GM18907 (cell line): ENCODE measurements at regions not wholly inside any gene's neighbourhood (a gene's known extent, or its start where the extent isn't known, plus 50 kb on each side); places are given as distances from the start of the nearest gene placed in this dataset.

Experiments
- ATAC-seq: cut with Tn5 transposase; IDR thresholded peaks from one replicate; pipeline ENCODE4 v1.9.1; 2021; ENCODE audit warnings: mild to moderate bottlenecking, moderate library complexity; ENCODE audit not compliant: unreplicated experiment

GRCh38 chr6:152904678-152905077 lies 78.2 kb downstream of the FBXO5 start:
- ATAC-seq, result no peak

GRCh38 chr6:152905551-152906299 lies 77.1 kb downstream of the FBXO5 start:
- no peak for ATAC-seq

DNA sequence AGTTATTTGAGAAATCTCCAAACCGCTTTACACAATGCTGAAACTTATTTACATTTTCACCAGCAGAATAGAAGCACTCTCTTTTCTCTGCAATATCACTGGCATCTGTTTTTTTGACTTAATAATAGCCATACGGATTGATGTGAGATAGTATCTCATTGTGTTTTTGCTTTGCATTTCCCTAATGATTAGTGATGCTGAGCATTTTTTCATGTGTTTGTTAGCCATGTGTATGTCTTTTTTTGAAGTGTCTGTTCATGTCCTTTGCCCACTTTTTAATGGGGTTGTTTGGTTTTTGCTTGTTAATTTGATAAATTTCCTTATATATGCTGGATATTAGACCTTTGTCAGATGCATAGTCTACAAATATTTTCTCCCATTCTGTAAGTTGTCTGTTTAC lies 73.6 kb downstream of the FBXO5 start:
- ATAC-seq, result no peak

- no peak for ATAC-seq
Observed at GRCh38 chr6:152916035-152916434, 66.8 kb downstream of the FBXO5 start.

GRCh38 chr6:152918991-152919390 lies 63.9 kb downstream of the FBXO5 start:
- ATAC-seq, result no peak

DNA sequence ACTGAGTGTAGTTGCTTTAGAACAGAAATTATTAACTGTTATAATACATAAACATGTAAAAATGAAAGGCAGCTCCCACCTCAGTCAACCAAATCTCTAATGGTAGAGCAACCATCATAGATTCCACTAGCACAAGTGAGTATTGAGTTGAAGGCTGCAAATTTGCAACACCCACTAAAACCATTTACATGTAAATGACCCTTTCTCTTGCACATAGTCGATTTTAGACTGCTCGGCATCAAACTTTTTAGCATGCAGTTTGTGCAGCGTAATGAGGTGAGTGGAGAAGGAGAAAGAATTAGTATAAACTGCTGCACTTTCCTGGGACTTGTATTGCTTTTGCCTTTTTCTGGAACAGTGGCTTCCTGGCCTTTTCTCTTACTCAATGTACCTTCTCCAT lies 62.8 kb downstream of the FBXO5 start:
- no peak for ATAC-seq
